ENCODE measurements at regions not wholly inside any gene's neighbourhood (a gene's known extent, or its start where the extent isn't known, plus 50 kb on each side); places are given as distances from the start of the nearest gene placed in this dataset.
"Not testable (repeated sequence)": the region's sequence is repeated elsewhere in the genome, so short reads cannot be mapped to it uniquely, and the experiment has no call there.

GRCh38 chrX:848386-848785, 217.8 kb downstream of the SHOX start:
- no peak for DNase-seq (ENCODE audit: low spot score)

DNA sequence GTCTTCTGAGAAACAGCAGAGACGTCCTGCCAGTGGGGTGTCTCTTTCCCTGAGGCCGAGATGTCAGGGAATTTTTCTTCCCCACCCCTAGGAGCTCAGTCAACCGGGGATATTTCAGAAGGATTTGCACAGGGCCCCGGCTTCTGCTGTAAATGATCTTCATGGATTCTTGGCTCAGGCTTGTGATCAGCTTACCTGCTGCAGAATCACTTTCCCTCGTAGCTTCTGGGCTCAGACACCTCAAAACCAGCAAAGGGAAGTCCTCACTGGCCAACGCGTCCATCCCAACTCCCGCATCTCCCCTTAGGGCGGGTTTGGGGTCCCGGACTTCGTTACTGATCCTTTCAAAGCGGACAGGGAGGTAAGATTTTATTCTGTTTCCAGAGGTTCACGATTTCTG, 212.7 kb downstream of the SHOX start:
- DNase-seq (ENCODE audit: low spot score), result no peak

GRCh38 chrX:840556-840955, 210.0 kb downstream of the SHOX start:
- DNase-seq (ENCODE audit: low spot score), result no peak

DNA sequence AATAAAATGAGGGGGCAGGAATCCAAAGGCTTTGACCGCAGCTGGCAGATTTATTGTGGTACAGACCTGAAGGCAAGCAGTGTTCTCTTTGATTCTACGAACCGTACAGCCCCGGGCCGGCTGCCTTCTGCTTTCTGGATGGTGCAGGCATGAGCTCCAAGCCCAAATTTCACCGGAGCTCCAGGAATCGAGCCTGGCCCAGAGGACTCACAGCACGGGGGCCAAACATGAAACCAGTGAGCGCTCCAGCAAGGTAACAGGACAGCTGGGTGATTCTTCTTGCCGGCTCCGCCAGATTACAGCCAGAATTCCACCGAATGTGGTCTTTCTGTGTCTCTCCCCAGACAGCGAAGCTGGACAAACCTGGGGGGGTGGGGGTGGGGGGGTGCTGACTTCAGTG, 208.1 kb downstream of the SHOX start:
- DNase-seq (ENCODE audit: low spot score), result not testable (repeated sequence)

DNA sequence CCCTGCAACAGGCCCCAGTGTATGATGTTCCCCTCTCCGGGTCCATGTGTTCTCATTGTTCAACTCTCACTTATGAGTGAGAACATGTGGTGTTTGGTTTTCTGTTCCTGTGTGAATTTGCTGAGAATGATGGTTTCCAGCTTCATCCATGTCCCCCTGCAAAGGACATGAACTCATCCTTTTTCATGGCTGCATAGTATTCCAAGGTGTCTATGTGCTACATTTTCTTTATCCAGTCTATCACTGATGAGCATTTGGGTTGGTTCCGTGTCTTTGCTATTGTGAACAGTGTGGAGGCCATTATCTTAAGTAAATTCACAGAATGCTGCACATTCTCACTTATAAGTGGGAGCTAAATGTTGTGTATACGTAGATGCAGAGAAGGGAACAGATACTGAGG, 205.3 kb downstream of the SHOX start:
- DNase-seq (ENCODE audit: low spot score), result not testable (repeated sequence)

DNA sequence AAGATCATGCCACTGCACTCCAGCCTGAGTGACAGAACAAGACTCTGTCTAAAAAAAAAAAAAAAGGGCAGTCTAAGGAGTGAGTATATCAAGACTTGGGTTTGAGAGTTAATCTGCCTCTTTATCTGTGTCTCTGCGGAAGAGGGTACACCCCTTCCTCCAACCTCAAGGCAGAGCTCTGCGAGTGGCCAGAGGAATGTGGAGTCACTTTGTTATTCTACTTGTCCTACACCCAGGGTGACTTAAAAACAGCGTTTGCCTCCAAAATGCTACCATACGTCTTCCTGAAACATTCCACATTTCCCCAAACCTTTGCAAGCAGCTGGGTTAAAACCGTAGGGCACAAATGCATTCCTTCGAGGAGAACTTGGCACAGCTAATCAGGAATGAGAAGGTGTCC, 199.9 kb downstream of the SHOX start:
- no peak for DNase-seq (ENCODE audit: low spot score)

GRCh38 chrX:829145-829544, 198.6 kb downstream of the SHOX start:
- DNase-seq (ENCODE audit: low spot score), result no peak

GRCh38 chrX:828411-828959, 197.9 kb downstream of the SHOX start:
- no peak for DNase-seq (ENCODE audit: low spot score)

DNA sequence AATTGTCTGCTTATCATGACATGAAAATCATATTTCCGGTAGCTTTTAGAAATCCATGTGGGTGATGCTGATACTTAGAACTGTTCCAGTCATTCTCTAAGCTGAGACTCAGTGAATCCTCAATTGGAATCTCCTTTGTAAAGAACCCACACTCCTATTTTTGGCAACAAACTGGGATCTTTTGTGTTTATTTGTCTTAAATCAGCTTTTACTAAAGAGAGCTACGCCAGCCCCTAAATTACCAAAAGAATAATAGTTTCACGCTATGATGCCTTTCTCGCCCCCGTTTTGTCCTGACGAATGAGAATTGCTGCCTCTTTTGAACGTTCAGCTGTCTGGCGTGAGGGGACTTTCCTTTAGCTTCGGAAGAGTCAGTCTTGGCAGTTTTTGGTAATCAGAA, 195.9 kb downstream of the SHOX start:
- DNase-seq (ENCODE audit: low spot score), result no peak

GRCh38 chrX:825991-826390, 195.4 kb downstream of the SHOX start:
- DNase-seq (ENCODE audit: low spot score), result no peak

DNA sequence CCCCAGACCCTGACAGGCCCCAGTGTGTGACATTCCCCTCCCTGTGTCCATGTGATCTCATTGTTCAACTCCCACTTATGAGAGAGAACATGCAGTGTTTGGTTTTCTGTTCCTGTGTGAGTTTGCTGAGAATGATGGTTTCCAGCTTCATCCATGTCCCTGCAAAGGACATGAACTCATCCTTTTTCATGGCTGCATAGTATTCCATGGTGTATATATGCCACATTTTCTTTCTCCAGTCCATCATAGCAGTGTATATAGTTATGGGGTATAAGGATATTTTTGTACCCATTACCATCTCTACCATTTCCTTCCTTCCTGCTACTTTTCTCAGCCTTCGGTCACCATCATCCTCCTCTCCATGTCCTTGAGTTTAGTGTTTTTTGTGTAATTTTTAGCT, 192.5 kb downstream of the SHOX start:
- not testable (repeated sequence) for DNase-seq (ENCODE audit: low spot score)

GRCh38 chrX:821327-822107, 190.9 kb downstream of the SHOX start:
- no peak for DNase-seq (ENCODE audit: low spot score)

DNA sequence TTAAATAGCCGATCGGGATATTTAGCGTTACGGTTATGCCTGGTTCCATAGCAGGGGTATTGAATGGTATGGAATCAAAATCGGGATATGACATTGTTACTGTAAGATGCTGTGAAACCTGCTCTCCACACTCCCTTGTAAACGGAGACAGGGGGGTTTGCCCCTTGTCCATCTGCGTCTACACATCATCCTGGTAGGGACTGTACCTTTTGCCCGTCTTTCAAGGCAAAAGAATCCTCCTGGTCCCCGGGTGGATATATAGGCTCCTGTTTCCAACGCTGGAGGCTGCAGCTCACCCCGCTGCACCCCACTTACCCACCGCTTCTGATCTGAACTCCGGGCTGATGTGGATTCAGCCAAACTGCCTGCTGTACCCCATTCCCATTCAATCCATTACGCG, 189.1 kb downstream of the SHOX start:
- no peak for DNase-seq (ENCODE audit: low spot score)

DNA sequence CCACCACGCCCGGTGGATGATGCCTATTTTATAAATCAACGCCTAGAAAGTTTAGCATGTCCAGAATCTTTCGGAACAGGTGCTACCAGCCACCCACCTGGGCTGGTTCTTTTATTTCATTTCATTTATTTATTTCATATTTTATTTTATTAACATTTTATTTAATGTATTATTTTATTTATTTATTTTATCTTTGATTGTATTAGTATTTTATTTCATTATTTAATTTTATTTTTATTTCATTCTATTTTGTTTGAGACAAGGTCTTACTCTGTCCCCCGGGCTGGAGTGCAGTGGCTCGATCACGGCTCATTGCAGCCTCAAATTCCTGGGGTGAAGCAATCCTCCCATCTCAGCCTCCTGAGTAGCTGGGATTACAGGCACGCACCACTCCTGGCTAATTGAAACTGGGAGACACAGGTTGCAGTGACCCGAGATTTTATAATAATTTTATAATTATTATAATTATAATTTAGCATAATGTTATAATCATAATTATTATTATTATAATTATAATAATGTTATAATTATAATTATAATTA, 187.2 kb downstream of the SHOX start:
- DNase-seq (ENCODE audit: low spot score), result no peak

- not testable (repeated sequence) for DNase-seq (ENCODE audit: low spot score)
Measured at GRCh38 chrX:817147-817546, 186.6 kb downstream of the SHOX start.

DNA sequence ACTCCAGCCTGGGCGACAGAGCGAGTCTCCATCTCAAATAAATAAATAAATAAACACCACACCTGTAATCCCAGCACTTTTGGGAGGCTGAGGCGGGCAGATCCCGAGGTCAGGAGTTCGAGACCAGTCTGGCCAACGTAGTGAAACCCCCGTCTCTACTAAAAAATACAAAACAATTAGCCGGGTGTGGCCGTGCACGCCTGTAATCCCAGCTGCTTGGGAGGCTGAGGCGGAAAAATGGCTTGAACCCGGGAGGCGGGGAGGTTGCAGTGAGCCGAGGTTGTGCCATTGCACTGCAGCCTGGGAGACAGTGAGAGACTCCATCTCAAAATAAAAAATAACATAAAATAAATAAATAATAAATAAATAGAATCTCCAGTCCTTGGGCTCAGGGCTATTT, 185.8 kb downstream of the SHOX start:
- no peak for DNase-seq (ENCODE audit: low spot score)

DNA sequence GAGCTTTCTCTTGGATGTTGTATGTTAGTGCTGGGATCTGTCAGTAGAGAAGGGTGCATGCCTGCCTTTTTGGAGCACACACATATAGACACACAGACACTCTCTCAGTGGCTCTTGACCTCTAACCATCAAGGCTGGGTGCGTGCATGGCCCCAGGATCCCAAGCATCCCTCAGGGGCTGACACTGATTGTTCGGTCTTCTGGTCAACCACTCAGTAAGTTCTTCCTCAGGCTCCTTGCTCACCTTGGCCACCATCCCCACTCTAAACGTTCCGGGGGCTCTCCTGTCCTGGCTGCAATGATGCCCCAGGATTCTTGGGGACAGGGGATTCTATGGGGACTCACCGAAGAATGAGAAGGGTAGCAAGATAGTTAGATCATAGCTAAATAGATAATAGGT, 179.6 kb downstream of the SHOX start:
- no peak for DNase-seq (ENCODE audit: low spot score)

- DNase-seq (ENCODE audit: low spot score), result no peak
Measured at GRCh38 chrX:809081-809480, 178.5 kb downstream of the SHOX start.

DNA sequence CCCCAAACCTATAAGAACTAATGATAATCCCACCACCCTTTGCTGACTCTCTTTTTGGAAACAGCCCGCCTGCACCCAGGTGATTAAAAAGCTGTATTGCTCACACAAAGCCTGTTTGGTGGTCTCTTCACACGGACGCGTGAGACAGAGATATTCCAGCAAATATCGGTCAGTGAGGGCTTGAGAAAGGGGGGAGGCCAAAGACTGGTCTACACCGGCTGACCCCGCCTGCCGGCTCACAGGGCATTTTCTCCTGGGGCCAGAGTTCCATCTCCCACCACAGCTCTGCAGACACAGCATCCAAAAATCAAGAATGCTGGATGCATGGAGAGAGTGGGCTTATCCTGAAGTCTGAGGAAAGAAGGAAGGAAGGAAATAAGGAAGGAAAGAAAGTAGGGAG, 176.0 kb downstream of the SHOX start:
- no peak for DNase-seq (ENCODE audit: low spot score)

GRCh38 chrX:805988-806387, 175.4 kb downstream of the SHOX start:
- DNase-seq (ENCODE audit: low spot score), result no peak

GRCh38 chrX:805103-805670, 174.6 kb downstream of the SHOX start:
- no peak for DNase-seq (ENCODE audit: low spot score)

- DNase-seq (ENCODE audit: low spot score), result no peak
Measured at GRCh38 chrX:802846-803245, 172.3 kb downstream of the SHOX start.

DNA sequence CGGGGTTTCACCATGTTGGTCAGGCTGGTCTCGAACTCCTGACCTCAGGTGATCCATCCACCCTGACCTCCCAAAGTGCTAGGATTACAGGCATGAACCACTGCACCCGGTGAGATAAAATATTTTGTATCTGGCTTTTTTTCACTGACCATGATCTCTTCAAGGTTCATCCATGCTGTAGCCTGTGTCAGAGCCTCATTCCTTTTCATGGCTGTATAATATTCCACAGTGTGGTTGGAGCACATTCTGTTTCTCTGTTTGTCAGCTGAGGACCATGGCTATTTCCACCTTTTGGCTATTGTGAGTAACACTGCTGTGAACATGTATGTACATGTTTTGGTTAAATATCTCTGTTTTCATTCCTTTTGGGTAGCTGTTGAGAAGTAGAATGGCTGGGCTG, 169.2 kb downstream of the SHOX start:
- DNase-seq (ENCODE audit: low spot score), result no peak

- no peak for DNase-seq (ENCODE audit: low spot score)
Measured at GRCh38 chrX:794311-794710, 163.7 kb downstream of the SHOX start.
